HEK293T (cell line): ENCODE measurements at regions not wholly inside any gene's neighbourhood (a gene's known extent, or its start where the extent isn't known, plus 50 kb on each side); places are given as distances from the start of the nearest gene placed in this dataset.

Source experiments
- ARNT ChIP-seq: fragments of 450-650 bp; IDR thresholded peaks from 2 replicates; pipeline ENCODE4 v1.6.1; 2017; ENCODE audit warnings: mild to moderate bottlenecking
- FOXK2 ChIP-seq: fragments of 450-650 bp; IDR thresholded peaks from 2 replicates; pipeline ENCODE4 v1.6.1; 2016; ENCODE audit warnings: mild to moderate bottlenecking
- L3MBTL2 ChIP-seq: fragments of 450-650 bp; conservative IDR thresholded peaks from 2 replicates; pipeline ENCODE4 v1.6.1; 2016; ENCODE audit warnings: mild to moderate bottlenecking
- SP1 ChIP-seq: fragments of 450-650 bp; IDR thresholded peaks from 2 replicates; pipeline ENCODE4 v1.6.1; 2017
- SUZ12 ChIP-seq: fragments of 450-650 bp; IDR thresholded peaks from 2 replicates; pipeline ENCODE4 v1.6.1; 2016; ENCODE audit warnings: mild to moderate bottlenecking
- ZNF384 ChIP-seq: fragments of 450-650 bp; IDR thresholded peaks from 2 replicates; pipeline ENCODE4 v1.6.1; 2016

GRCh38 chr3:34583451-34583850 lies 785.0 kb downstream of the PDCD6IP start:
- TF ChIP-seq SUZ12 (no peak), L3MBTL2 (no peak), SP1 (no peak), FOXK2 (no peak), ZNF384 (no peak), ARNT (no peak)
